Neural cell (in vitro differentiated cells): ENCODE measurements at regions not wholly inside any gene's neighbourhood (a gene's known extent, or its start where the extent isn't known, plus 50 kb on each side); places are given as distances from the start of the nearest gene placed in this dataset.

Experiments
- CTCF ChIP-seq: fragments of 450-650 bp; IDR thresholded peaks from 2 replicates; pipeline ENCODE4 v1.5.1; 2014; ENCODE audit warnings: antibody characterized with exemption, mild to moderate bottlenecking, moderate library complexity; ENCODE audit not compliant: poor library complexity, severe bottlenecking
- EZH2 ChIP-seq: fragments of 200-600, 300-800 bp; shearing (Covaris generic), sonication (generic); IDR thresholded peaks from 2 replicates; pipeline ENCODE4 v1.6.1; 2014; ENCODE audit warnings: antibody characterized with exemption, low read length, borderline replicate concordance, mild to moderate bottlenecking; ENCODE audit not compliant: insufficient read depth, poor library complexity, severe bottlenecking
- POLR2AphosphoS5 ChIP-seq: IDR thresholded peaks from 2 replicates; pipeline ENCODE4 v1.6.1; 2012
- REST ChIP-seq: IDR thresholded peaks from 2 replicates; pipeline ENCODE4 v1.6.1; 2012; ENCODE audit warnings: borderline replicate concordance
- TAF1 ChIP-seq: IDR thresholded peaks from 2 replicates; pipeline ENCODE4 v1.6.1; 2012; ENCODE audit warnings: low read depth

GRCh38 chr16:6345090-6345489 lies 987.6 kb upstream of the RBFOX1 start:
- TF ChIP-seq REST (no peak), CTCF (no peak), TAF1 (no peak), EZH2 (no peak), POLR2AphosphoS5 (no peak)
